Activated CD4-positive, alpha-beta memory T cell treated with anti-CD3 and anti-CD28 coated beads for 36 hours (primary cell): ENCODE measurements at regions not wholly inside any gene's neighbourhood (a gene's known extent, or its start where the extent isn't known, plus 50 kb on each side); places are given as distances from the start of the nearest gene placed in this dataset.
"Not testable (repeated sequence)": the region's sequence is repeated elsewhere in the genome, so short reads cannot be mapped to it uniquely, and the experiment has no call there.

ENCODE experiments used
- CTCF ChIA-PET: fragments of 350-600 bp; sonication (Branson Sonifier 250); formaldehyde crosslinking; loops from one replicate; lab custom pipeline; 2021; ENCODE audit warnings: antibody characterized with exemption, inconsistent platforms; lab: Charles Lee
- POLR2A ChIA-PET: fragments of 350-600 bp; sonication (Branson Sonifier 250); formaldehyde crosslinking; loops from one replicate; lab custom pipeline; 2021; ENCODE audit warnings: antibody characterized with exemption; lab: Charles Lee
- DNase-seq: peaks from one replicate; pipeline ENCODE4 v3.0.0-alpha.2; 2020
- H3K27ac Mint-ChIP-seq: one replicate; pipeline ENCODE4 v1.8.0; 2021; ENCODE audit warnings: mixed read lengths
- H3K27me3 Mint-ChIP-seq: one replicate; pipeline ENCODE4 v1.8.0; 2021; ENCODE audit warnings: mixed read lengths
- H3K36me3 Mint-ChIP-seq: one replicate; pipeline ENCODE4 v1.8.0; 2021; ENCODE audit warnings: mixed read lengths
- H3K4me1 Mint-ChIP-seq: one replicate; pipeline ENCODE4 v1.8.0; 2021; ENCODE audit warnings: low read depth, mixed read lengths
- H3K4me3 Mint-ChIP-seq: one replicate; pipeline ENCODE4 v1.8.0; 2021; ENCODE audit warnings: mild to moderate bottlenecking, mixed read lengths
- H3K9me3 Mint-ChIP-seq: one replicate; pipeline ENCODE4 v1.8.0; 2021; ENCODE audit warnings: mixed read lengths
- intact Hi-C: fragments of 100-400 bp; cut with micrococcal nuclease; formaldehyde crosslinking; loops from one replicate; pipeline ENCODE4 v1.15.1; 2023

DNA sequence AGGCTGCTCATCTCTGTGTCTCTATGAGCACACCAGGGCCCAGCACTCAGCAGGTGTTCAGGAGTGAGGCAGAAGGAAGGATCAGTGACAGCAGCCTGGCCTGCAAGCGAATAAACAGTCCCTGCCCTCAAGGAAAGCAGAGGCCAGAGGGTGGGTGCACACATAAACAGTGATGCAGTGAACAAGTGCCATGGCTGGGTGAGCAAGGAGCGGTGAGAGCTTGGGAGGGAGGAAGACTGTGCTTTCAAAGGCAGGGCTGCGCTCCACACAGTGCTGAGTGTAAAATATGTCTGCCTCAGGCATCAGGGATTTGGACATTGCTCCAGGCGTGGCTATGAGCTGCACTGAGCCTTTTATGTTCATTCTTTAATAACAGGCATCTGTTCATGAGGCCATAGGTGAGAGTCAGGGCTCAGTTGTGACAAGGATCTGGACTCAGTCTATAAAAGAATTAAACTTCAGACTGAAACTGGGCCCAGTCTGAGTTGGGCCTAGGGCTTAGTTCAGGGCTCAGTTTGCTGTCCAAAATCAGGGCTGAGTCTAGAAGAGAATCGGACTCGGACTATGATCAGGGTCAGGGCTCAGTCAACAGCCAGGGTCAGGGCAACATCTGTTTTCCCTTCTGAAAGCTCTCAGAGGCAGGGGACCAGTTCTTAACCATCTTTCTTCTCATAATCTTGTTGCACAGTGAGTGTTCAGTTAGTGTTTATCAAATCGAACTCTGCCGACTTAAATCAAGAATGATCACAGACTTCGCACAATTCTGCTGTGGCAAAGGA is 213.7 kb downstream of the FOXD2 start:
- no peaks in the 10 kb centered on the region for H3K36me3 Mint-ChIP-seq
- peaks cover 17% of the 10 kb centered on the region for H3K27me3 Mint-ChIP-seq
- no peaks in the 10 kb centered on the region for H3K4me1 Mint-ChIP-seq
- no peaks in the 10 kb centered on the region for H3K9me3 Mint-ChIP-seq
- no peak overlapping the region for H3K27ac Mint-ChIP-seq
- ChIA-PET POLR2A (no interaction called here), CTCF (interaction anchor here (0.7 to 1.4 kb wide), 2 partner anchors 214 to 215 kb away, joined by 3 read pairs; no protein-coding TSS in a partner anchor)
- intact Hi-C loops: no loop called here
- H3K4me3 Mint-ChIP-seq: no peak overlapping the region
- no peak for DNase-seq

DNA sequence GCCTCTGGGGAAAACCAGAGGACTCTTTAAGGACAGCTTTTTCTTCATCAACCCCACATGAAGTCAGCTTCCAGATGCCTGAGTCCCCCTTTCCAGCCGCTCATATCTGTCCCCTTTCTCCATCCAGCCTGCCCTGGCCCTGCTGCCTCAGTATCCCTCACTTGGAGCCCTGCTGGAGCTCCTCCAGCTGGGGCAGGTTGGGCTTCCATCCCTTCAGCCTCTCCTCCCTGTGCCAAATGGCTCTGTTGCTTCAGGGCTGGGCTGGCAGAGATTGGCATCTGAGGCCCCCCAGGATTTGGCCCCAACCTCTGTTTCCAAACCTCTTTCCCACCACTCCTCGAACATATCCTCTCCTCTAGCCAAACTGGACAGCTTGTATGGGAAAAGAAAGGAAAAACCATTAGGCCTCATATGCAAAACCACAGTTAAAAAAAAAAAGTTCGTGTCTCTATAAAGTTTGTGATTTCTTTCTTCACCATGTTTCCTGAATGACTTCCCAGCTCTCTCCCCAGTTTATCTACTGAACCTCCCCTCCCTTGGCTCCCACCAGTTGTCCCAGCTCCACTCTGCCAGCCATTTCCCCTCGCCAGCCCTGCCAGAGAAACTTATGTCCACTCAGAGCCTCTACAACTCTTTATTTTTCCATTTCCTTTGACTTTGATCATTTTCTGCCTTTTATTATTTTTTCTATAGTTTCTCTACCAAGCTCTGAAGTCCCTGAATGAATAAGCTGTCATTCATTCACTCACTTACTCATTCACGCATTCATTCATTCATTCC is 217.9 kb downstream of the FOXD2 start:
- no peak for DNase-seq
- no peak overlapping the region for H3K4me3 Mint-ChIP-seq
- no peaks in the 10 kb centered on the region for H3K9me3 Mint-ChIP-seq
- H3K27ac Mint-ChIP-seq: no peak overlapping the region
- ChIA-PET POLR2A (no interaction called here), CTCF (interaction anchor here (1.1 kb wide), 1 partner anchor 16 kb away, joined by 4 read pairs; no protein-coding TSS in a partner anchor)
- H3K27me3 Mint-ChIP-seq: peaks cover 20% of the 10 kb centered on the region
- intact Hi-C loops: no loop called here
- no peaks in the 10 kb centered on the region for H3K36me3 Mint-ChIP-seq
- H3K4me1 Mint-ChIP-seq: no peaks in the 10 kb centered on the region

DNA sequence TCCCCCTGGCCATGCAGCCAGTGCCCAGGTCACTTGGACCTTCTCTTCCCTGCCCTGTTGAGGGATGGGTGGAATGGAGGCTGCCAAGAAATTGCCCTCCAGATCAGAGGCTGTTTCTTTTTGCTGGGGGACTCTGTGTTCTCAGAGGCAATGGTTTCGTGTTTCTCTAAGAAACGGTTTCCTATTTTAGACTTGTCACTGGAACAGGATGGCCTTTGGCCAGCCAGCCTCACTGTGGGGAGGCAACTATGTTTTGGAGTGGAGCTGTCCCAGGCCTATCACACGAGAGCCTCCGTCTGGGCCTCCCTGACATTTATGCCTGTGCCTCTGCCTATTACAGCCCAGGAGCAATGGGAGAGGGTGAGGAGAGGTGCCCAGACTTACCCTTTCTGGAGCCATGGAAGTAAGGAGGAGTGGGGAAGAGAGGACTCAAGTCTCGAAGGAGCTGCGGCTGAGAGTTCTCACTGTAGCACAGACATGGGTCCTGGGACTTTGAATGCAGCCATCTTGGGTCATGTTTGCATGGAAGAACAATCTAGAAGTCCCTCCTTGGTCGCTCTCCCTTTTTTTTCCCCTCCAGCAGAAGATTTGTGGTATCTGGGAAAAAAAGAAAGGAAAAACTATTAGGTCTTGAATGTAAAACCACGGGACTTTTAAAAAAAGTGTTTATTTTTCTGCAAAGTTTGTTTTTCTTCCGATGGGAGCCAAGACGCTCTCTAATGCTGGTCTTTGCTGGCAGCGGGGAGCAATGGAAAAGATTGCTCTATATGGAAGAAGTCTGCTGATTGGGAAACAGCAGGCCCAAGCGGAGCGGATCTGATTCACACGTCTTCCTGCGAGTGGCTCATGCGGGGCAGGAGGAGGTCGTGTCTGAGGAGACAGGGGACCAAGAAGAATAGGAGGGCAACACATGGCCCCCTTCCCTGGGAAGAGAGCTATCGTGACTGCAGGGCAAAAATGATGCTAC is 219.2 kb downstream of the FOXD2 start:
- intact Hi-C loops: no loop called here
- Mint-ChIP-seq H3K27ac (no peak overlapping the region), H3K36me3 (no peaks in the 10 kb centered on the region), H3K4me1 (no peaks in the 10 kb centered on the region), H3K4me3 (no peak overlapping the region), H3K9me3 (no peaks in the 10 kb centered on the region), H3K27me3 (peaks cover 20% of the 10 kb centered on the region)
- ChIA-PET POLR2A (no interaction called here), CTCF (interaction anchor here (1.1 kb wide), 1 partner anchor 17 kb away, joined by 4 read pairs; no protein-coding TSS in a partner anchor)
- DNase-seq: no peak

DNA sequence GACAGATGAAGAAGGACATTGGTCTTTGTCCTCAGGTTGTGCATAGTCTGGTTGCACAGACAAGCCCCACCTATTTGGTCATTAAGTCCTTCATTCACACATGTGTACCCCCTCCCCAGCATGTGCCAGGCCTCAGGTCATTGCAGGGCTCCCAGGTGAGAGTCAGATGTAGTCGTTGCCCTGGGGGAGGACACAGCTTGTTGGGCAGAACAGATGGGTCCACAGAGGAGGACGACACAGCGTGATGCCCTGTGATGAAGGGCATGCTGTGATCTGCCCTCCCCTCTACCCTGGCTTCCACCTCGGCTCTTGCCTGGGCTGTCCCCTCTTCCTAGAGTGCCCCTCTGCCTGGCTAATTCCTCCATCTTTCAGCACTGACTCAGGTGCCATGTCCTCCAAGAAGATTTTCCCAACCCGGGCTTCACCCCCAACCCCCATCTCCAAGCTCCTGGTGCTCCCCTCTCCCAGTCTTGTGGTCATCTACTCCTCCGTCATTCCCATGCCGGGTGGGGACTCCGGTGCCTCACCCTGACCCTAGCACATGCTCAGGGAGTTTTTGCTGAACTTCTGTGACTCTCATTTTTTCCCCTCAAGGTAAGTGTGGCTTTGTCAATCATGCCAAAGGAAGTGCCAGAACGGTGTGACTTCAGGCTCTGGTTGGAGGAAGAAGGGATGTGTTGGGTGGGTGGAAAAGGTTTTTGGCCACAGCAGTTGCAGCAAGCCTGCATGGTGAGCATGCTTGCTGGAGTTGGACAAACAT is 220.5 kb downstream of the FOXD2 start:
- H3K9me3 Mint-ChIP-seq: no peaks in the 10 kb centered on the region
- H3K4me1 Mint-ChIP-seq: no peaks in the 10 kb centered on the region
- H3K27me3 Mint-ChIP-seq: peaks cover 20% of the 10 kb centered on the region
- no peak overlapping the region for H3K4me3 Mint-ChIP-seq
- no peak overlapping the region for H3K27ac Mint-ChIP-seq
- CTCF ChIA-PET: no interaction called here
- POLR2A ChIA-PET: no interaction called here
- H3K36me3 Mint-ChIP-seq: no peaks in the 10 kb centered on the region
- intact Hi-C loops: no loop called here
- DNase-seq: no peak

DNA sequence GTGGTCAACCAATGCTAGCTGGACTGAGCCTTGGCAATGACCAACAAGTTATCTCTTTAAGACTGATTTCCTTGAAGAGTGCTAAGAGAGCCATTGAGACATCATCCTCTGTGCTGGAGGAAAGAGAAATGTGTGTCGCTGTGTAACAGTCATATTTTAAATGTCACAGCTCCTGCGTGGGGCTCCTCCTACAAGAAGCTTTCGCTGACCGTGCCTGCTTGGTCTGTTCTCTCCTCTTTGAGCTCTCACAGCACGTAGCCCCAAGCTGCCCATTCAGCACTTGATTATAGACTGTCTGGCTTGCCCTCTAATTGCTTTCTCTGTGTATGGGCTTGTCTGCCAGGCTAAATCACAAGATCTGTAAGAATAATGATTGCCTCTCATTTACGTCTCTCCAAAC is 221.3 kb downstream of the FOXD2 start:
- DNase-seq: no peak
- CTCF ChIA-PET: no interaction called here
- H3K27me3 Mint-ChIP-seq: peaks cover 18% of the 10 kb centered on the region
- no peaks in the 10 kb centered on the region for H3K36me3 Mint-ChIP-seq
- intact Hi-C loops: no loop called here
- H3K4me1 Mint-ChIP-seq: no peaks in the 10 kb centered on the region
- no peak overlapping the region for H3K4me3 Mint-ChIP-seq
- no peaks in the 10 kb centered on the region for H3K9me3 Mint-ChIP-seq
- no peak overlapping the region for H3K27ac Mint-ChIP-seq
- POLR2A ChIA-PET: no interaction called here

DNA sequence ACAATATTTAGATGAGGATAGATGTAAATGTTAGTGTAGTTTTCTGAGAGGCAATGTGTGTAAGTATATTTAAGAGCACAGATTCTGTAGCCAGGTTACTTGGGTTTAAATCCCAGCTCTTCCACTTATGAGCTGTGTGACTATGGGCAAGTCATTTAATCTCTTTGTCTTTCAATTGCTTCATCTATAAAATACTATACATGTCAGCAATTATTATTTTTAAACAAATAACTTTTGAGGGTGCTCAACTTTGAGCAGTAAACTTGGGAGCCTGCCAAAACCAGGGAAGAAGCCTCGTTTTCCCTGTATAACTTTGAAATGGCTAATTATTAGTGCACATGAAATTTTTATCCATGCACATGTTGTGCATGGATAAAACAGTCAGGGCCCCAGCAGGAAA is 222.8 kb downstream of the FOXD2 start:
- H3K4me1 Mint-ChIP-seq: no peaks in the 10 kb centered on the region
- CTCF ChIA-PET: no interaction called here
- intact Hi-C loops: no loop called here
- H3K36me3 Mint-ChIP-seq: no peaks in the 10 kb centered on the region
- H3K9me3 Mint-ChIP-seq: no peaks in the 10 kb centered on the region
- no peak overlapping the region for H3K27ac Mint-ChIP-seq
- H3K27me3 Mint-ChIP-seq: peaks cover 9% of the 10 kb centered on the region
- no peak for DNase-seq
- POLR2A ChIA-PET: no interaction called here
- no peak overlapping the region for H3K4me3 Mint-ChIP-seq

DNA sequence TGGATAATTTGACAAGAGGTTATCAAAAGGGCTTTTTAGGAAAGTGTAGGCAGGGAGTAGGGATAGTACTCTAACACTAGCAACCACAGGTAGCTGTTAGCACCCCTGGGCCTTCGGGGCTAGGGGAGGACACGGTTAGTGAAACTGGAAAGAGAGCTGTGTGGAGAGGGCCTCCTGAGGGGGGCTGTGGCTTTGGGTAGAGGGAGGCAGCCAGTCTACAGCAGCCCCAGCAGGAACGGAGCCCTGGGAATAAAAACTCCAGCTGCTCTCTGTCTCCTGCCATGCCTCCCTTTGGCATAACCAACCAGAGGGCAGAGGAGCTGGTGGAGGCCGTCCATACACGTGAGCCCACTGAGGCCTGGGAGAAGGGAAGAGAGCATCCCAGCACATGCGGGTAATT is 223.2 kb downstream of the FOXD2 start:
- DNase-seq: no peak
- H3K27ac Mint-ChIP-seq: no peak overlapping the region
- intact Hi-C loops: no loop called here
- ChIA-PET POLR2A (no interaction called here), CTCF (no interaction called here)
- peaks cover 6% of the 10 kb centered on the region for H3K27me3 Mint-ChIP-seq
- H3K4me1 Mint-ChIP-seq: no peaks in the 10 kb centered on the region
- no peaks in the 10 kb centered on the region for H3K9me3 Mint-ChIP-seq
- no peaks in the 10 kb centered on the region for H3K36me3 Mint-ChIP-seq
- no peak overlapping the region for H3K4me3 Mint-ChIP-seq

DNA sequence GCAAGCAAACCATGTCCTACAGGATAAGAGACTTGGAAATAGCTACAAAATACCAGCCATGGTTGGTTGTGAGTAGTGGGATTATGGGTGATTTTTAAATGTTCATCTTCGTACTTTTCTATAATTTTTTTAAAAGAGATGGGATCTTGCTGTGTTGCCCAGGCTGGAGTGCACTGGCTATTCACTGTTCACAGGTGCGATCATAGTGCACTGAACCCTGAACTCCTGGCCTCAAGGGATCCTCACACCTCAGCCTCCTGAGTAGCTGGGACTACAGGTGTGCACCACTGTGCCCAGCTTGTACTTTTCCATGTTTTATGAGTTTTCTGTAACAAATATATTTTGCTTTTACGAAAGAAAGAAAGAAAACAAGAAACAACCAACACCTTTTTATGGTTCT is 224.2 kb downstream of the FOXD2 start:
- intact Hi-C loops: no loop called here
- DNase-seq: no peak
- POLR2A ChIA-PET: no interaction called here
- H3K4me3 Mint-ChIP-seq: no peak overlapping the region
- no peaks in the 10 kb centered on the region for H3K36me3 Mint-ChIP-seq
- no peak overlapping the region for H3K27ac Mint-ChIP-seq
- H3K9me3 Mint-ChIP-seq: no peaks in the 10 kb centered on the region
- CTCF ChIA-PET: no interaction called here
- peaks cover 6% of the 10 kb centered on the region for H3K27me3 Mint-ChIP-seq
- H3K4me1 Mint-ChIP-seq: no peaks in the 10 kb centered on the region

DNA sequence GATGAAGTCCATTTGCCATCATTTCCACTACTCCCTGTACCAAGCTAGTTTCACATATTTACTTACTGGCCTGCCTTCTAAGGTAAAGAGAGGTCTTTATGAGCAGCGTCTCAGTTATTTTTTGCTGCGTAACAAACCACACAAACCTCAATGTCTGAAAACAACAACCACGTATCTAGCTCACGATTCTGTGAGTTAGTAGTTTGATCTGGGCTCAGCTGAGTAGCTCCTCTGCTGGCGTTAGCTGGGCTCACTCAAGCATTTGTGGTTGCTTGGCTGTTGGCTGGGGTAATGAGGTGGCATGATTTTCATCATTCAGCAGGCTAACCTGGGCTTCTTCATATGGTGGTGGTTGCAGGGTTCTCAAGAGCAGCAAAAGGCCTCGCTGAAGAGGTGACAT is 225.4 kb downstream of the FOXD2 start:
- H3K27ac Mint-ChIP-seq: no peak overlapping the region
- ChIA-PET CTCF (interaction anchor here (0.7 to 0.8 kb wide), 2 partner anchors 63 to 228 kb away, joined by 3 to 4 read pairs; no protein-coding TSS in a partner anchor), POLR2A (no interaction called here)
- intact Hi-C loops: no loop called here
- H3K9me3 Mint-ChIP-seq: no peaks in the 10 kb centered on the region
- H3K4me1 Mint-ChIP-seq: no peaks in the 10 kb centered on the region
- peaks cover 6% of the 10 kb centered on the region for H3K27me3 Mint-ChIP-seq
- no peaks in the 10 kb centered on the region for H3K36me3 Mint-ChIP-seq
- H3K4me3 Mint-ChIP-seq: no peak overlapping the region
- peak; percentile 13 for DNase-seq

DNA sequence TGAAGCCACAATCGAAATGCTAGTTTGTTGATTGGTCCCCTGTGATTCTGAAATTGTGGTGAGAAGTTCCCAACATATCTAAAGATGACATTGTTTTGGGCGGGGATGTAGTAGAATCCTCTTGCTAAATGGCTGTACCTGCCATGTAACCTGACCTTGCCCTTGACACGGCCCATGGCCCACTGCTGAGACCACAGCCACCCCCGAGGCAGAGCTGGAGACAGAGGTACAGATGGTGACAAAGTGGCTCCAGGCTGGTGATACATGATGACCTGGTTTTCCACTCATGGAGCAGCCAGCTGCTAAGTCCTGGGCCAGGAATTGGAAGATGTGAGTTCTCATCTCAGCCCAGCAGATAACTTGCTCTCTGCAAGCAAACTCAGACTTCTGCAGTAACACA is 226.5 kb downstream of the FOXD2 start:
- POLR2A ChIA-PET: no interaction called here
- H3K27ac Mint-ChIP-seq: no peak overlapping the region
- no peaks in the 10 kb centered on the region for H3K4me1 Mint-ChIP-seq
- peaks cover 3% of the 10 kb centered on the region for H3K27me3 Mint-ChIP-seq
- CTCF ChIA-PET: no interaction called here
- intact Hi-C loops: no loop called here
- H3K36me3 Mint-ChIP-seq: no peaks in the 10 kb centered on the region
- no peaks in the 10 kb centered on the region for H3K9me3 Mint-ChIP-seq
- DNase-seq: no peak
- no peak overlapping the region for H3K4me3 Mint-ChIP-seq

DNA sequence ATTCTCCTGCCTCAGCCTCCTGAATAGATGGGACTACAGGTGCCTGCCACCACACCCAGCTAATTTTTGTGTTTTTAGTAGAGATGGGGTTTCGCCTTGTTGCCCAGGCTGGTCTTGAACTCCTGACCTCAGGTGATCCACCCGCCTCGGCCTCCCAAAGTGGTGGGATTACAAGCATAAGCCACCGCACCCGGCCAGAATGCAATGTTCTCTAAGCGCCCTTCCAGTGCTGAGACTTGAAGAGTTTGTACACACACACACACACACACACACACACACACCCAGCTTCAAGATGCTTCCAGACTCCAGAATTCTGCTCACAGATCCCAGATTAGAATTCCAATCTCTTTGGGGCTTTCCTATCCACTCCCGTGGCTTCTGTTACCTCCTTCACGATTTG is 227.1 kb downstream of the FOXD2 start:
- intact Hi-C loops, H3K36me3 Mint-ChIP-seq, H3K9me3 Mint-ChIP-seq, H3K4me3 Mint-ChIP-seq, CTCF ChIA-PET, POLR2A ChIA-PET, DNase-seq, H3K27ac Mint-ChIP-seq, H3K27me3 Mint-ChIP-seq, H3K4me1 Mint-ChIP-seq: not testable (repeated sequence)
